SK-N-SH (cell line): ENCODE measurements at regions not wholly inside any gene's neighbourhood (a gene's known extent, or its start where the extent isn't known, plus 50 kb on each side); places are given as distances from the start of the nearest gene placed in this dataset.

Experiments
- EZH2phosphoT487 ChIP-seq: fragments of 200-600 bp; sonication (generic); IDR thresholded peaks from 2 replicates; pipeline ENCODE4 v1.6.1; 2017; ENCODE audit warnings: low read depth, mixed run types, mild to moderate bottlenecking, antibody characterized with exemption, moderate library complexity, borderline replicate concordance
- IRF3 ChIP-seq: fragments of 150-350 bp; IDR thresholded peaks from 2 replicates; pipeline ENCODE4 v1.6.1; 2016; ENCODE audit warnings: mild to moderate bottlenecking, low read depth, low read length
- POLR2AphosphoS5 ChIP-seq: IDR thresholded peaks from 2 replicates; pipeline ENCODE4 v1.6.1; 2012; ENCODE audit warnings: low read depth, low read length
- RAD21 ChIP-seq: IDR thresholded peaks from 2 replicates; pipeline ENCODE4 v1.6.1; 2012; ENCODE audit warnings: mild to moderate bottlenecking, low read length
- SIN3A ChIP-seq: IDR thresholded peaks from 2 replicates; pipeline ENCODE4 v1.6.1; 2012; ENCODE audit warnings: low read depth, mild to moderate bottlenecking, low read length, moderate library complexity, borderline replicate concordance
- TCF12 ChIP-seq: IDR thresholded peaks from 2 replicates; pipeline ENCODE4 v1.4.0; 2012
- YY1 ChIP-seq: IDR thresholded peaks from 2 replicates; pipeline ENCODE4 v1.4.0; 2012; ENCODE audit warnings: low read depth, mild to moderate bottlenecking
- TF ChIP-seq, protein P1 (sequence below): fragments of 200-600 bp; sonication (generic); IDR thresholded peaks from 2 replicates; pipeline ENCODE4 v1.6.1; 2017; ENCODE audit warnings: antibody characterized with exemption, mild to moderate bottlenecking, moderate library complexity

GRCh38 chr18:73797419-73797818, 350.2 kb downstream of the FBXO15 start:
- TF ChIP-seq RAD21 (no peak), TCF12 (no peak), YY1 (no peak), POLR2AphosphoS5 (no peak), IRF3 (no peak), SIN3A (no peak), EZH2phosphoT487 (no peak)
- TF ChIP-seq, protein P1, sequence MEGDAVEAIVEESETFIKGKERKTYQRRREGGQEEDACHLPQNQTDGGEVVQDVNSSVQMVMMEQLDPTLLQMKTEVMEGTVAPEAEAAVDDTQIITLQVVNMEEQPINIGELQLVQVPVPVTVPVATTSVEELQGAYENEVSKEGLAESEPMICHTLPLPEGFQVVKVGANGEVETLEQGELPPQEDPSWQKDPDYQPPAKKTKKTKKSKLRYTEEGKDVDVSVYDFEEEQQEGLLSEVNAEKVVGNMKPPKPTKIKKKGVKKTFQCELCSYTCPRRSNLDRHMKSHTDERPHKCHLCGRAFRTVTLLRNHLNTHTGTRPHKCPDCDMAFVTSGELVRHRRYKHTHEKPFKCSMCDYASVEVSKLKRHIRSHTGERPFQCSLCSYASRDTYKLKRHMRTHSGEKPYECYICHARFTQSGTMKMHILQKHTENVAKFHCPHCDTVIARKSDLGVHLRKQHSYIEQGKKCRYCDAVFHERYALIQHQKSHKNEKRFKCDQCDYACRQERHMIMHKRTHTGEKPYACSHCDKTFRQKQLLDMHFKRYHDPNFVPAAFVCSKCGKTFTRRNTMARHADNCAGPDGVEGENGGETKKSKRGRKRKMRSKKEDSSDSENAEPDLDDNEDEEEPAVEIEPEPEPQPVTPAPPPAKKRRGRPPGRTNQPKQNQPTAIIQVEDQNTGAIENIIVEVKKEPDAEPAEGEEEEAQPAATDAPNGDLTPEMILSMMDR: no peak
